ENCODE measurements at regions not wholly inside any gene's neighbourhood (a gene's known extent, or its start where the extent isn't known, plus 50 kb on each side); places are given as distances from the start of the nearest gene placed in this dataset.

DNA sequence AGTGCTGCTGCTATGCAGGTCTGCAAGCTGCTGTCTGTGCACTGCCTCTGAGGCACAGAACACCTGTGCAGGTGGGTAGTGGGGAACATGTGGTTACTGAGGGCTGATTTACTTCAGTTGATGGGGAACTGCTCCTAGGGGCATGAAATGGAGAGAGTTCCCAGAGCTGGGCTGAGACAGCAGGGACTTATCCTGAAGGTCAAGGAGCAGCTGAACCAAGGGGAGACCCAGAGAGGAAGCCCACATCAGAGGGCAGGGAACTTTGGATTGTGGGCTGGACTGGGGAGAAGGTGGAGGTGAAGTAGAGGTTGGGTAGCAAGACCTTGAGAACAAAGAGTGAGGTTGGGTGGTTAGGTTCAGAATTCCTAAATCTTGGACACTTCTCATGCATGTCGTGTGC lies 311.9 kb downstream of the AACS start:
- H4K20me1 ChIP-seq (ENCODE audit: insufficient read depth, low read length), result no peaks in the 10 kb centered on the region
- no peak overlapping the region for H2AFZ ChIP-seq (ENCODE audit: low read length)
- no peaks in the 10 kb centered on the region for H3K9me3 ChIP-seq (ENCODE audit: low read length)
- no peak for TF ChIP-seq EZH2phosphoT487 (IDR thresholded peaks at IDR 0.05; ENCODE audit: borderline replicate concordance, low read depth, low read length)
- TF ChIP-seq, protein P1, sequence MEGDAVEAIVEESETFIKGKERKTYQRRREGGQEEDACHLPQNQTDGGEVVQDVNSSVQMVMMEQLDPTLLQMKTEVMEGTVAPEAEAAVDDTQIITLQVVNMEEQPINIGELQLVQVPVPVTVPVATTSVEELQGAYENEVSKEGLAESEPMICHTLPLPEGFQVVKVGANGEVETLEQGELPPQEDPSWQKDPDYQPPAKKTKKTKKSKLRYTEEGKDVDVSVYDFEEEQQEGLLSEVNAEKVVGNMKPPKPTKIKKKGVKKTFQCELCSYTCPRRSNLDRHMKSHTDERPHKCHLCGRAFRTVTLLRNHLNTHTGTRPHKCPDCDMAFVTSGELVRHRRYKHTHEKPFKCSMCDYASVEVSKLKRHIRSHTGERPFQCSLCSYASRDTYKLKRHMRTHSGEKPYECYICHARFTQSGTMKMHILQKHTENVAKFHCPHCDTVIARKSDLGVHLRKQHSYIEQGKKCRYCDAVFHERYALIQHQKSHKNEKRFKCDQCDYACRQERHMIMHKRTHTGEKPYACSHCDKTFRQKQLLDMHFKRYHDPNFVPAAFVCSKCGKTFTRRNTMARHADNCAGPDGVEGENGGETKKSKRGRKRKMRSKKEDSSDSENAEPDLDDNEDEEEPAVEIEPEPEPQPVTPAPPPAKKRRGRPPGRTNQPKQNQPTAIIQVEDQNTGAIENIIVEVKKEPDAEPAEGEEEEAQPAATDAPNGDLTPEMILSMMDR (conservative IDR thresholded peaks at IDR 0.05; ENCODE audit: low read length), result no peak
- no peak overlapping the region for H3K4me2 ChIP-seq (ENCODE audit: low read length)
- H3K27ac ChIP-seq (ENCODE audit: low read depth, low read length, poor library complexity, severe bottlenecking), result no peak overlapping the region
- ChIA-PET POLR2A (no interaction called here), CTCF (ENCODE audit: unreplicated experiment) (no interaction called here)
- no TSS peak for BruUV-seq (replicated peaks)
- H3K4me1 ChIP-seq (ENCODE audit: insufficient read depth, low read length, poor library complexity, severe bottlenecking), result no peaks in the 10 kb centered on the region
- no peak overlapping the region for H3K4me3 ChIP-seq (ENCODE audit: low read depth, low read length, poor library complexity, severe bottlenecking)
- H3K9me2 ChIP-seq (ENCODE audit: insufficient read depth, low read length), result no peaks in the 10 kb centered on the region
- intact Hi-C loops (cut with micrococcal nuclease; ENCODE audit: unreplicated experiment), result no loop called here
- no peak for DNase-seq (ENCODE audit: low spot score)
- H3K36me3 ChIP-seq (ENCODE audit: insufficient read depth, low read length), result no peaks in the 10 kb centered on the region
- H3K79me2 ChIP-seq (ENCODE audit: insufficient read depth, low read depth, low read length), result no peaks in the 10 kb centered on the region

DNA sequence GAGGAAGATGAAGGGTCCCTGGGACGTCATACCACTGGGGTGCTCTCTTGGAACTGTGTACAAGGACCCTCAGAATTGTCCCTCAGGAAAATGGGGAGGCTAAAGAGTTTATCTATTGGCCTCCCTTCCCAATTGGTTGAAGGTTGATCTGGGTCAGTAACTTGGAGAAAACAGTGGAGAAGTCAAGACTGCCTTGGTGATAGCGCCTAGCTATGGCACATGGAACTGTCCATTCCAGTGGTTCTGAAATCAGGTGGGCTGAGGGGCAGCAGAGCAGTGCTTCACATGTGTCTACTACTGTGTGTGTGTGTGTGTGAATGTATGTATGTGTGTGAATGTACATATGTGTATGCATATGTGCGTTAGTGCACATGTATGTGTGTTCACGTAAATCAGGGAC lies 316.1 kb downstream of the AACS start:
- Histone ChIP-seq H3K4me2 (ENCODE audit: low read length) (no peak overlapping the region), H3K9me3 (ENCODE audit: low read length) (no peaks in the 10 kb centered on the region), H3K27ac (ENCODE audit: low read depth, low read length, poor library complexity, severe bottlenecking) (no peak overlapping the region), H3K79me2 (ENCODE audit: insufficient read depth, low read depth, low read length) (no peaks in the 10 kb centered on the region), H3K9me2 (ENCODE audit: insufficient read depth, low read length) (no peaks in the 10 kb centered on the region), H3K4me3 (ENCODE audit: low read depth, low read length, poor library complexity, severe bottlenecking) (no peak overlapping the region), H3K36me3 (ENCODE audit: insufficient read depth, low read length) (no peaks in the 10 kb centered on the region), H3K4me1 (ENCODE audit: insufficient read depth, low read length, poor library complexity, severe bottlenecking) (no peaks in the 10 kb centered on the region), H2AFZ (ENCODE audit: low read length) (no peak overlapping the region), H4K20me1 (ENCODE audit: insufficient read depth, low read length) (no peaks in the 10 kb centered on the region)
- DNase-seq (ENCODE audit: low spot score), result no peak
- ChIA-PET POLR2A (no interaction called here), CTCF (ENCODE audit: unreplicated experiment) (no interaction called here)
- intact Hi-C loops (cut with micrococcal nuclease; ENCODE audit: unreplicated experiment), result no loop called here
- TF ChIP-seq, protein P1 (conservative IDR thresholded peaks at IDR 0.05; ENCODE audit: low read length), result no peak
- TF ChIP-seq EZH2phosphoT487 (IDR thresholded peaks at IDR 0.05; ENCODE audit: borderline replicate concordance, low read depth, low read length), result no peak
- BruUV-seq (replicated peaks), result no TSS peak

DNA sequence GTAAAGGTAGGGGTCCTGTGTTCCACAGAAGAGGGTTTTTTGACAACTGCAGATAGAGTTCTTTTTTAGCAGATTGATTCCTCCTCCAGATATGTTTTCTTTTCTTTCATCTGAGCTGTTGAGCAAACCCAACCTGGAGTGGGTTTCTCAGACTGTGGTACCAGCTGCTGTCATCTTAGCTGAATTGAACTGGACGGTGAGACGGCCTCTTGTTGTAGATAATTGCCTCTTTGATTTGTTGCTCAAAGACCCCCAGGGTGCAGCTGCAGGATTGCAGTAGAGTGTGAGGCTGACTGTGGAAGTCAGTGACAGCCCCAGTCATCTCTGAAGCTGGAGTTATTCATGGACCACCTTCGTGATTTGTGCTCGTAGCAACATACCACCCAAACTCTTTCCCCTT lies 317.7 kb downstream of the AACS start:
- TF ChIP-seq, protein P1 (conservative IDR thresholded peaks at IDR 0.05; ENCODE audit: low read length), result no peak
- no peak for TF ChIP-seq EZH2phosphoT487 (IDR thresholded peaks at IDR 0.05; ENCODE audit: borderline replicate concordance, low read depth, low read length)
- intact Hi-C loops (cut with micrococcal nuclease; ENCODE audit: unreplicated experiment), result no loop called here
- H4K20me1 ChIP-seq (ENCODE audit: insufficient read depth, low read length), result no peaks in the 10 kb centered on the region
- no peaks in the 10 kb centered on the region for H3K79me2 ChIP-seq (ENCODE audit: insufficient read depth, low read depth, low read length)
- no peak overlapping the region for H3K4me2 ChIP-seq (ENCODE audit: low read length)
- no peaks in the 10 kb centered on the region for H3K4me1 ChIP-seq (ENCODE audit: insufficient read depth, low read length, poor library complexity, severe bottlenecking)
- no peaks in the 10 kb centered on the region for H3K36me3 ChIP-seq (ENCODE audit: insufficient read depth, low read length)
- no peak overlapping the region for H3K27ac ChIP-seq (ENCODE audit: low read depth, low read length, poor library complexity, severe bottlenecking)
- H3K9me2 ChIP-seq (ENCODE audit: insufficient read depth, low read length), result no peaks in the 10 kb centered on the region
- no peak for DNase-seq (ENCODE audit: low spot score)
- BruUV-seq (replicated peaks), result no TSS peak
- POLR2A ChIA-PET, result interaction anchor here (1.1 kb wide), 1 partner anchor 8 kb away, joined by 3 read pairs; no protein-coding TSS in a partner anchor
- no peak overlapping the region for H2AFZ ChIP-seq (ENCODE audit: low read length)
- no peaks in the 10 kb centered on the region for H3K9me3 ChIP-seq (ENCODE audit: low read length)
- H3K4me3 ChIP-seq (ENCODE audit: low read depth, low read length, poor library complexity, severe bottlenecking), result no peak overlapping the region
- CTCF ChIA-PET (ENCODE audit: unreplicated experiment), result no interaction called here
